Panc1 (cell line): ENCODE measurements at regions not wholly inside any gene's neighbourhood (a gene's known extent, or its start where the extent isn't known, plus 50 kb on each side); places are given as distances from the start of the nearest gene placed in this dataset.

Experiments
- CTCF ChIP-seq: fragments of 450-650 bp; IDR thresholded peaks from 2 replicates; pipeline ENCODE4 v1.5.1; 2017; ENCODE audit warnings: mild to moderate bottlenecking
- POLR2AphosphoS5 ChIP-seq: IDR thresholded peaks from 2 replicates; pipeline ENCODE4 v1.6.1; 2012; ENCODE audit warnings: mild to moderate bottlenecking, low read depth, low read length, moderate library complexity
- REST ChIP-seq, 2 experiments: IDR thresholded peaks; 2 replicates each; pipeline ENCODE4 v1.6.1; 2011 to 2012; ENCODE audit warnings: low read depth in 2 of 2, control low read depth in 1 of 2, low read length in 1 of 2, mild to moderate bottlenecking in 1 of 2, moderate library complexity in 1 of 2; ENCODE audit not compliant: insufficient read depth in 1 of 2
- SIN3A ChIP-seq: IDR thresholded peaks from 2 replicates; pipeline ENCODE4 v1.6.1; 2012; ENCODE audit warnings: low read depth, mild to moderate bottlenecking, low read length, moderate library complexity, borderline replicate concordance; ENCODE audit not compliant: insufficient read depth

- TF ChIP-seq CTCF (no peak), POLR2AphosphoS5 (no peak), REST (IDR thresholded peaks at IDR 0.05; ENCODE audit: insufficient read depth in 1 of 2, low read depth in 2 of 2, low read length in 1 of 2) (no peak), SIN3A (no peak)
Observed at GRCh38 chr13:61684976-61685681, 269.5 kb upstream of the PCDH20 start.
